Right kidney (tissue), 1 donor: ENCODE measurements at regions not wholly inside any gene's neighbourhood (a gene's known extent, or its start where the extent isn't known, plus 50 kb on each side); places are given as distances from the start of the nearest gene placed in this dataset.
"Not testable (repeated sequence)": the region's sequence is repeated elsewhere in the genome, so short reads cannot be mapped to it uniquely, and the experiment has no call there.

ENCODE experiments used
- DNase-seq: peaks from one replicate; pipeline ENCODE4 v3.0.0-alpha.2; 2016

DNA sequence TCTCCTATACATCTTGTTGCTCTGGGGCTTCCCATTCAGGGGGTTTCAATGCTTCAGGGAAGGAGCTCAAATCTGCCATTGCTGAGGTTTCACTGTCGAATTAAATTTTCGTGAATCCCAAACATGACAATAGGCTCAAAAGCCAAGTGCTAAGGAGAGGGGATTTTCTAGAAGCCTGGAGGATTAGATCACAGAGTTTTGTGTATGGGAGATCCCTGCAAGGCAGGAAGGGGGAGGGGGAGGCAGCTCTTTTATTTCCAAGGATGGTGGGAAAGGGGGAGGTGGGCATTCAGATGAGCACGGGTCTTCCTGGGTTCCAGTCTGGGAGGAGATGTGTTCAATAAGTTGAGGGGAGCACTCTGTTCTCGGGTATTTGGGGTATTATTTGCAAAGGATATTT lies 69.9 kb upstream of the DLG1 start:
- no peak for DNase-seq

DNA sequence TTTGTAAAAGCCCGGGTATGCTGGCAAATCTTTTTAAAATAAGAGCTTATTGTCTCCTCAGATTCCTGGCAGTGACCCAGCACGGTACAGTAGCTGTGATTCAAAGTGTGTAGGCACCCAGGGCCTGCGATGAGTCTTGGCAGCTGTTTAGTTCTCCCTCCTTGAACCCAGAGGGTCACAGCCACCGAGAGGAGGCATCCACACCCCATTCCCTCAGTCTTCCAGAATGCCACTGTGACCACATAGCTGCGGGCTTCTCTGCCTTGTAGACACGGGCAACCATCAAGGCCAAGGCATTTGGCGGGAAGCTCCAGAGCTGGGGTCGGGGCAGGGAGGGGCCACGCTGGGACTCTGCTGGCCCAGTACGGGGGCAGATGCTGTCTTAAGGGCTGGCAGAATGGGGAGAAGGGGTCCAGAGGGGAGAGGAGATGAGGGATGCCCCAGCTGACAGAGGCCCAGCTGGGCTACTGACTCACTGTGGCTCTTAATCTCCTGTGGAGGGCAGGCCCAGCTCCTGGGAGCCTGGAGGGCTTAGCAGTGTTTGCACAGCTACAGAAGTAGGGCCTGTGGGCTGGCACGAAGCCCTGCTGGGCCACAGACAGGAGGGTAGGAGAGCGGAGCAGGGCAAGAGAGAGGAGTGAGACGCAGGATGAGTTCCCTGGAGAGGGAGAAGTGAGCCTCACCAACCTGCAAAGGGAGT lies 68.8 kb upstream of the DLG1 start:
- DNase-seq = no peak

DNA sequence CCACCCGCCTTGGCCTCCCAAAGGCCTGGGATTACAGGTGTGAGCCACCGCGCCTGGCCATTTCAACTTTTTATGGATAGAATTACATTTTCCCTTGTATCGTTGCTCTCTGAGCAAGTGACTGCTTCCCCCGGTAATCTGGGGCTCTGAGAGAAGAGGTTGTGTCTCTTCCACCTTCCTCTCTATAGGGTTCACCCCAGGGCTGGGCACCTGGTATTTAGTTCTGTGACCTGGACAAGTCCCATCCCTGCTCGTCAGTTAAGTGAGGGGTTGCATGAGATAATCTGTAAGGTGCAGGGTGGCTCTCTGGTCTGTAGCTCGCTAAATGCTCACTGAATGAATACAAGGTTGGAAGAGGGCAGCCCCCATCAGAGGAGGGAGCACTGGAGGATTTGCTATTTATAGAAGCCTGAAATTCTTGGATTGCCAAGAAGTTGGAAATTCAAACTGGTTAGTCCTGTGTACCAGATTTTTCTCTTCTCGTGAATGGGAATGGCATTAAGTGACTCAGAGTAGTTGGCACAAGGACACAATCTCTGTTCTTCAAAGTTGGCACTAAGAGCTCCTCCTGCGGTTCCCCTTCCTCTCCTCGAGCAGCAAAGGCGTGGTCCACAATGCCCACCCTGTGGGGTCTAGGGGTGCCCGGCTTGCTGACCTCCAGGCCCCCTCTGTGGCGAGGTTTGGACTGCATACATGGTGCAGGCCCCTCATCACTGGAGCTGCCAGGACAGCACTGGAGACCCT lies 68.1 kb upstream of the DLG1 start:
- DNase-seq = no peak

DNA sequence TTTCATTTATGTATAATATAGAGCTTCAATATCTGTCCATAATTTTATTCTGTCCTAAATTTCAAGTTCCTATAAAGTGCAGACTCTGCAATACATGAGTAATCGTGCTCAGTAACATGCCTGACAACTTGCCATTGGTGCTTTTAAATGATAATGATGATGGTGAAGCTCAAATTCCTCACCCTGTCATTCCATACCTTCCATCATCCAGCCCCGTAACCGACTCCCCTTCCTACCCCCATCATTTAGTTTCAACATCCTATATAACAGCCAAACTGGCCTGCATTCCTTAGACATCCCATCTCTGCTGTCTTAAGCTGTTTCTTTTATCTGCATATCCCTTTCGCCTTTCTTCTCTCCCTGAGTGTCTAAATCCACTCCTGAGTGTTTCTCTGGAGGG lies 67.2 kb upstream of the DLG1 start:
- DNase-seq = no peak

DNA sequence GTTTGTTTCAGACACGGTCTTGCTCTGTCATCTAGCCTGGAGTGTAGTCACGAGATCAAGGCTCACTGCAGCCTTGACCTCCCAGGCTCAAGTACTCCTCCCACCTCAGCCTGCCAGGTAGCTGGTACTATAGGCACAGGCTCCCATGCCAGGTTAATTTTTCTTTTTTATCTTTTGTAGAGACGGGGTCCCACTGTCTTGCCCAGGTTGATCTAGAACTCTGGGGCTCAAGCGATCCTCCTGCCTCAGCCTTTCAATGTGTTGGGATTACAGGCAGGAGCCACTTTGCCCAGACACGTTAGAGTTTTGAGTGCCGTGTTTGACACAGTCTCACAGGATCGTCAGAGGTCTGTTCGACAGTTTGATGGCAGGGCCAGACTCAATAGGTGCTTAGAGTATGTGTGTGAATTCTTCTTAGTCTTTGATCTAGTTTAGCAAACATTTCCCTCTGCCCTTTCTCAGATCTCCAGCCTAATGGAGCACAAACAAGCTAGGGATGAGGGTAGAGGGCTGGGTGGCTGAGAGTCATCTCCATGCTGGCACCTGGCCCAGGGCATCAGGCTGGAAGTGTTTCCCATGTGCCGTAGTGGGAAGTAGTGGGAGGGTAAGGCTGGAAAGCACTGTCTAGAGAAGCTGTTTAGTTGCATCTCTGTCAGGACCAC lies 66.1 kb upstream of the DLG1 start:
- no peak for DNase-seq

DNA sequence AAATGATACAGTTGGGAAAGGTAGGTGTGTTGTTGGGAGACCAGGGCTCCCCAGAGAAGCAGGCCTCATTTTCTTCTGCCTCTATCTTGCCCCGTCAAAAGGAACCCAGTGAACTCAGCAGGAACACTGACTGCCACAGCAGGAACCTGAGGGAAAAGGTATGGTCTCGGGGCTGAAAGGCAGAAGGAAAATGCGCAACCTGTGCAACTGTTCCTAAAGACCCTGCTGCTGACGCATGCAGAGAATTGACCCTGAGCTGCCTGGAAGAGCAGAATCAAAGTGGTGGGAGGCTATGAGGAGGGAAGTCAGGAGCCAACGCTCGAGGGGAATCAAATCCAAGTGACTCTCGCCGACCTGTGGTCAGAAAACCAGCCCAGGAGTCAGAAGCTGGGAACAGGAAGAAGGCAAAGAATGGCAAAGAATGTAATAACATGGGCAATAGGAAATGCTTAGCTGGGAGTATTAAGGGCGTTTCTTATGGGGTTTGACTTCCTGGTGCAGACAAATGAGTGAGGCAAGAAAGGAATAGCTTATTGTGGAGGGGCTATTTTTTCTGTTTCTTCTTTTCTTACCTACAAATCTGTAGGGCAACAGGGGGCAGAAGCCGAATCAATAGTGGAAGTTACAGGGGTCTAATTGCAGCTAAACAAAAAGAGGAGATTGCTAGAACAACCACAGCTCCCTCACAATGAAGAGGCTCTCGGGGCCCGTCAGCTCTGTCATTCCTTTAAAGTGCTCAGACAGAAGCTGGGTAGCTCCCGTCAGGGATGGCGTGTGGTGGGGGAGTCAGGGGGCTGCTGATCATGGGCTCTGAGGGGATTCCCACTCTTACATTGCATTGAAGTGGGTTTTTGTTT lies 65.4 kb upstream of the DLG1 start:
- DNase-seq = no peak

DNA sequence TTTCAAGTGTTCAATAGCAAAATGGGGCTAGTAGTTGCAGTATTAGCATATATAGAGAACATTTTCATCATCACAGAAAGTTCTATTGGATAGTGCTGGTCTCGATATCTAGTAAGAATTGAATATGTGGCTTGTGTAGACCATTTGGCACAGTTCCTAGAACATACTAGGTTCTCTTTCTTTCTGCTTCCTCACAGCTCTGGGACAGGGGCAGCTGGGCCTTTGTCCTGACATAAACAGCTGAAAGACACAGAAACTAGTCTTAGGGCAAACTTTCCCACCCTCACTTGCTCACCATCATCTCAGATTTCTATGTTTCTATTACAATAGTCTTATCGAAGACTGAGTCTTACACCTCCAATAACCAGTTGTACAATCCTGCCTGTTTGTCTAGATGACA lies 63.7 kb upstream of the DLG1 start:
- no peak for DNase-seq

DNA sequence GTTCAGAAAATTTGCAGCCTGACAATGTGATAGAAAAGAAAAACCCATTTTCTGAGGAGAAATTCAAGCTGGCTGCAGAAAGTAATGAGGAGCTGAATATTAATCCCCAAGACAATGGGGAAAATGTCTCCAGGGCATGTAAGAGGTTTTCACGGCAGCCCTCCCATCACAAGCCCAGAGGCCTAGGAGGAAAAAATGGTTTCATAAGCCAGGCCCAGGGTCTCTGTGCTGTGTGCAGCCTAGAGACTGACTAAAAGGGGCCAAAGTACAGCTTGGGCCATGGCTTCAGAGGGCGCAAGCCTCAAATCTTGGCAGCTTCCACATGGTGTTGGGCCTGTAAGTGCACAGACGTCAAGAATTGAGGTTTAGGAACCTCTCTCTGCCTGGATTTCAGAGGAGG lies 61.7 kb upstream of the DLG1 start:
- DNase-seq = not testable (repeated sequence)

DNA sequence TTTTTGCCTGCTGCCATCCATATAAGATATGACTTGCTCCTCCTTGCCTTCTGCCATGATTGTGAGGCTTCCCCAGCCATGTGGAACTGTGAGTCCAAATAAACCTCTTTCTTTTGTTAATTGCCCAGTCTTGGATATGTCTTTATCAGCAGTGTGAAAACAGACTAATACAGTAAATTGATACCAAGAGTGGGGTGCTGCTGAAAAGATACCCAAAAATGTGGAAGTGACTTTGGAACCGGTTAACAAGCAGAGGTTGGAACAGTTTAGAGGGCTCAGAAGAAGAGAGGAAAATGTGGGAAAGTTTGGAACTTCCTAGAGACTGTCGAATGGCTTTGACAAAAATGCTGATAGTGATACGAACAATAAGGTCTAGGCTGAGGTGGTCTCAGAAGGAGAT lies 61.1 kb upstream of the DLG1 start:
- not testable (repeated sequence) for DNase-seq

DNA sequence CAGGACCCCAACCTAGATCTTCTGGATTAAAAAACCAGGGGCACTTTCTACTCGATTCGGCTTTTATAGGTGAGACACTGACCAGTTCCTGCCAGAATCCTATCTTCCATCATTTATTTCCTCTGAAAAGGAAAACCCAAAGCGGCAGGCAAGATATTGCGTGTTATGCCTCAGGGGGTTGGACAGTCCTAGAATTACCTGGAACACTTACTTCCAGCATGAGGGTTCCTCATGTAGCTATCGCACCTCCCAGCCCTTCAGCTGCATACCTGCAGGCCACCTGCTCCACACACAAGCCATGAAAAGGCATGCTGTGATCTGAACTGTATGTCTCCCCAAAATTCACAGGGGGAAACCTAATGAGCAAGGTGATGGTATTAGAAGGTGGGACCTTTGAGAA lies 58.3 kb upstream of the DLG1 start:
- DNase-seq = no peak

DNA sequence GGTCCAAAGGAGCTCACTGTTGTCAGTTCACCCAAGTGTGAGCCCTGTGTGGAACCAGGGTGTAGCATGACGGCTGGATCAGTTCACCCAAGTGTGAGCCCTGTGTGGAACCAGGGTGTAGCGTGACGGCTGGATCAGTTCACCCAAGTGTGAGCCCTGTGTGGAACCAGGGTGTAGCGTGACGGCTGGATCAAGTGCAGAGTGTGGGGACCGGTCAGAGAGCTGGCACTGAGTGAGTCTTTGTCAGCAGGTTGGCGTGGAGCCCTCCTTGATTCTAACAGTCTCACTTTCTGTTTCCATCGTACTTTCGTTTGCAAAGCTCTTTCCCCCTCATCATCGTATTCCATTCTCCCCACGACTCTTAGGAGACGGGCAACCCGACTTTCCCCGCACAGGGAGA lies 57.9 kb upstream of the DLG1 start:
- no peak for DNase-seq

DNA sequence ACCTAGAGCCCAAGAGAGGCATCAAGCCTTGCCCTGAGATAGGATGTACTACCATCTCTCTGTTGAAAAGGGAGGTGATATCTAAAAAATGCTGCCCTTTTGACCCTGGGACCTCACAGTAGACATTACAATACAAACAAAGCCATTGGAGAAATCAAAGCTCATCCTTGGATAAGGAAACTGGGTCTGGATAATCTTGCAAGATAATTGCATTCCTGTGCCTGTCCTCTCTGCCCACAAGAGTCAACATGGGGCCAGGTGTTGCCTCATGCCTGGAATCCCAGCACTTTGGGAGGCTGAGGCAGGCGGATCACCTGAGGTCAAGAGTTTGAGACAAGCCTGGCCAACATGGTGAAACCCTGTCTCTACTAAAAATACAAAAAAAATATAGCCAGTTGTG lies 57.3 kb upstream of the DLG1 start:
- no peak for DNase-seq

DNA sequence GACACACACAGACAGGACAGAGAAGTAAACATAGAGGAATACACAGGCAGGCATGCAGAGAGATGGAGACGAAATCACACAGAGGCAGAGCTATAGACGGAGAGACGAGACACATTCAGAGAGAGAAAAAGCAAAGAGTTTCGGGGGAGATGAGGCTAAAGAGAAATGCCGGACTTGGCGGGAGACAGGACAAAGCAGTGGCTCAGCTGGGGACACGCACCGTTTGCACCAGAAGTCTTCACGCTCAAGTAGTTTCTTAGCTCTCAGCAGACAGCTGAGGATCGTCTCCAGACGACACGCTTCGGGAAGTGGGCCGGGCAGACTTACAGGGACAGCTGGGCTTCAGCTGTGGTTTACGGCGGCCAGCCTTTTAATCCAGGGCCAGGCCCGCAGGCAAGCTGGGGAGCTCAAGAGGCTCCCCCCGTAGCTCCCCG lies 56.2 kb upstream of the DLG1 start:
- peak; percentile 73 for DNase-seq

DNA sequence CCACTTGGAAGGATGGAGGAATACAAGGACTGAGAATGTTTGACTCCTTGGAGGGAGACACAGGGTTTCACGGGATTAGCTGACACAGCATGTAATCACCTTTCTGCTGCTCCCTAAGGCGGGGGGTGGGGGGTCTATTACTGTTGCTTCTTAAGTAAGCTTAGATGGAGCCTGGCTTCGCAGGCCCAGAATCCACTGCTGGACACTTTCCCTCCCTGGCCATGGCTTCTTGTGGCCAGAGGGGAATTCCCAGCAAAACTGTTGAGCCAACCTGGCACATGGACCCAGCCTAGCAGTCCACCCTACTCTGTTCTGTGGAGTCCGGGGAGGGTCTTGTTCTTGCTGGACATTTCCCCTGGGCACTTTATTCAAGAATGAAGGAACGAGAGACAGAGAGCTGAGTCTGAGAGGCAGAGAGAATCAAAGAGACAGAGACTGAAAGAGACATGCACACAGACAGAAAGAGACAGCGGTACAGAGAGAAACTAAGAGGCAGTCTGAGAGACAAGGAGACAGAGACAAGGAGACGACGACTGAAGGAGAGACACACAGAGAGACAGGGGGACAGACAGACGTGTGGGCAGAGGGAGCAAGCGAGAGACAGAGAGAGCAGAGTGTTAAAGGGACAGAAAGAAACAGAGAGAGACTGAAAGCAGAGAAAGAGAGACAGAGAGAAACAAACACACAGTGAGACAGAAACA lies 55.6 kb upstream of the DLG1 start:
- DNase-seq = peak; percentile 31

DNA sequence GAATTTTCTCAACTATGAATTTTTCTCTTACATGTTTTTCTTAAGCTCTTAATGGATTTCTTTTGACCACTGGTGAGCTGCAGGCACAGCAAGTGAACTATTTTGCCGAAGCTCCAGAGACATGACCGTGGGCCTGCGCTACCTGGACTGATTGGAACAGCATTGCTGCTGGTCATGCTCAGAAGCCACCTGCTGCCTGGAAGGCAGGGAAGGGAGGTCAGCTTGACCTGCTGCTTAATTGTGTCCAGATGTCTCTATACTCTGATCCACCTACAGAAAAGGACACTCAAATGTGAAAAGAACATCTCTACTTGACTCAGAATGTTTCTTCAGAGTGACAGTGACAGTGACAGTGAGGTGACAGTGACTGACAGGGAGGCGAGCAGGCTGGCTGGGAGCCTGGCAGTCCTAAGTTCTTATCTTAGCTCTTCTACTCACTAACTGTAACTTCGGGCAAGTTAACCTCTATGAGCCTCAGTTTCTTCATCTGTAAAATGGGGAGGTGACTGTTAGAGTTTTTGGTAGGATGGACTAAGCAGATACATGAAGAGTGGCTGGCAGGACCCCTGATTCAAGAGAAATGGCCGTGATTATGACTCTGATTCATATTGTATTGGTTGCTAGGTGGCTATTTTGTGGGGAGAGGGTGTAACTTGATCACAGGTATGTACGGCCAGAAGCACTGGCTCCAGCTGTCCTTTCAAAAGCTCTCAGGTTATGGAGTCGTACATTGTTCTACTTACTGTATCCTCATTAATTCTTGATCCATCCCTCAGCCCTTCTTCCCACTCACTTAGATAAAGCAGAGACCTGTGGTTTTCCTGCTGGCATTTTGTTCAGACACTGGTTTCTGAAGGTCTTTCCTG lies 54.8 kb upstream of the DLG1 start:
- no peak for DNase-seq

DNA sequence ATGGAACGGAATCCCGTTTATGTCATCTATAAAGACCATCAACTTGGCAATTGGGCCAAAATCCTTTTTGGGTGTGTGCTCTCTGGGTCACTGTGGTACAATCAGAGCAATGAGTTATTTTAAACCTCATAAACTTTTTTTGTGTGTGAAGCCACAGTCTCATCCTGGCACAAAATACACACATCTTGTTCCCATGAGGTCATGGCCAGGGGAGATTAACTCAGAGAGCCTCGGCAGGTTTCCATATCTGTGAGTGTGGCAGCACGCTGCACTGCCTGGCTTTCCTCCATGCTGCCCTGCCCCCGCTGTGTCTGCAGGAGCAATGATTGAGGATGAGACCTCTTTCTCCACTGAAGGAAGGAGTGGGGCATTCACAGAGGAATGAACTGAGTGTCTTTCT lies 54.0 kb upstream of the DLG1 start:
- DNase-seq = no peak

DNA sequence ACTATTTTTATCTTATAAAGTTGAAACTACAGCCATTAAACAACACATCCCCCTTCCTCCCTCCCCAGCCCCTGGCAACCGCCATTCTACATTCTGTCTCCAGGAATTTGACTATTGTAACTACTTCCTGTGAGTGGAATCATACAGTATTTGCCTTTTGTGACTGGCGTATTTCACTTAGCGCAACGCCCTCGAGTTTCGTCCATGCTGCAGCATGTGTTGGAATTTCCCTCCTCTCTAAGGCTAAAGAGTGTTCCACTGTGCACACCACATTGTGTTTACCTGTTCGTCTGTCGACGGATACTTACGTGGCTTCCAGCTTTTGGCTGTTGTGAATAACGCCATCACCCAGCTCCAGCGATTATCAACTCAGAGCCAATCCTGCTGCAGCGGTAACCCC lies 52.0 kb upstream of the DLG1 start:
- DNase-seq = no peak

DNA sequence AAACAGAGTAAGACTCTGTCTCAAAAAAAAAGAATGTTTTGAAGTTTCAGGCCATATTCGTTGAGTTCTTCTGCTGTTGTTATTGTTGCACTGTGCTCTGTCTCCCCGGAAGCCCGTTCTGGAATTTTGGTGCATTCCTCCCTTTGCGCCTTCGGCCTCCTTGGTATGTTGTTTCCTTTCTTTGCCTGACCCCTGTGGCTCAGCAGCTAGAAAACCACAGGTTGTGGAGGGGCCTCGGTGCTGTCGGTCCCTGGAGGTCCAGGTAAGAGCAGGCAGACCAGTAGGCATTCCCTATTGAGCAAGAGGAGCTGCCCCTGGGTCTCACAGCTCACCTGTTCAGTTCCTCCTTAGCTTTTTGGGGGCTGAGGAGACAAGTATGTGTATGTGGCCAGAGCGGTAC lies 51.0 kb upstream of the DLG1 start:
- DNase-seq = no peak
